Keratinocyte (primary cell): ENCODE measurements at regions not wholly inside any gene's neighbourhood (a gene's known extent, or its start where the extent isn't known, plus 50 kb on each side); places are given as distances from the start of the nearest gene placed in this dataset.

ENCODE experiments used
- DNase-seq: peaks from one replicate; pipeline ENCODE4 v3.0.0-alpha.2; 2011; ENCODE audit warnings: low read depth, missing footprints, low spot score
- FAIRE-seq: peaks from 2 replicates; lab custom pipeline; 2011; peaks lifted over from hg19 to GRCh38; lab: Jason Lieb, UNC
- H2AFZ ChIP-seq: 2 replicates; pipeline ENCODE4 v1.6.0; 2012; ENCODE audit warnings: low read length, control low read depth, inconsistent platforms; ENCODE audit not compliant: control insufficient read depth
- H3K27ac ChIP-seq: 2 replicates; pipeline ENCODE4 v1.5.1; 2011; ENCODE audit warnings: low read length; ENCODE audit not compliant: control insufficient read depth, insufficient read depth
- H3K27me3 ChIP-seq: 3 replicates; pipeline ENCODE4 v1.6.0; 2011; ENCODE audit warnings: low read length; ENCODE audit not compliant: control insufficient read depth, insufficient read depth; ENCODE audit errors: extremely low read depth
- H3K36me3 ChIP-seq, 2 experiments: 2 replicates in 1 of 2; 3 replicates in 1 of 2; pipeline ENCODE4 v1.5.1; 2011; ENCODE audit warnings: low read length in 2 of 2, mild to moderate bottlenecking in 1 of 2; ENCODE audit not compliant: control insufficient read depth in 2 of 2, insufficient read depth in 2 of 2; ENCODE audit errors: extremely low read depth in 1 of 2
- H3K4me1 ChIP-seq: 3 replicates; pipeline ENCODE4 v1.5.1; 2011; ENCODE audit warnings: low read length; ENCODE audit not compliant: control insufficient read depth, insufficient read depth; ENCODE audit errors: extremely low read depth
- H3K4me2 ChIP-seq: 3 replicates; pipeline ENCODE4 v1.6.0; 2011; ENCODE audit warnings: low read depth, low read length; ENCODE audit not compliant: control insufficient read depth, insufficient read depth; ENCODE audit errors: extremely low read depth
- H3K4me3 ChIP-seq, 3 experiments: fragments of 200-600 bp in 1 of 3; sonication (generic) in 1 of 3; 2 replicates in 2 of 3; 3 replicates in 1 of 3; pipeline ENCODE4 v1.5.1; 2011 to 2016; ENCODE audit warnings: low read length in 3 of 3, mild to moderate bottlenecking in 3 of 3, control low read depth in 2 of 3, inconsistent platforms in 1 of 3, low read depth in 1 of 3, mixed read lengths in 1 of 3, mixed run types in 1 of 3, moderate library complexity in 1 of 3; ENCODE audit not compliant: control insufficient read depth in 2 of 3, insufficient read depth in 2 of 3; ENCODE audit errors: extremely low read depth in 1 of 3
- H3K79me2 ChIP-seq: 2 replicates; pipeline ENCODE4 v1.6.0; 2012; ENCODE audit warnings: low read length; ENCODE audit not compliant: control insufficient read depth, insufficient read depth
- H3K9ac ChIP-seq: 3 replicates; pipeline ENCODE4 v1.6.0; 2011; ENCODE audit warnings: low read length; ENCODE audit not compliant: control insufficient read depth, insufficient read depth; ENCODE audit errors: extremely low read depth
- H3K9me1 ChIP-seq: 3 replicates; pipeline ENCODE4 v1.6.0; 2011; ENCODE audit warnings: low read length; ENCODE audit not compliant: control insufficient read depth, insufficient read depth; ENCODE audit errors: extremely low read depth
- H3K9me3 ChIP-seq: 2 replicates; pipeline ENCODE4 v1.5.1; 2012; ENCODE audit warnings: low read depth, low read length; ENCODE audit not compliant: control insufficient read depth
- H4K20me1 ChIP-seq: 3 replicates; pipeline ENCODE4 v1.6.0; 2011; ENCODE audit warnings: low read length; ENCODE audit not compliant: control insufficient read depth, insufficient read depth; ENCODE audit errors: extremely low read depth
- CTCF ChIP-seq, 3 experiments: IDR thresholded peaks in 1 of 3; conservative IDR thresholded peaks in 1 of 3; optimal IDR thresholded peaks in 1 of 3; 2 replicates in 2 of 3; 3 replicates in 1 of 3; pipeline versions ENCODE3 to v1.5.1; 2011; ENCODE audit warnings: low read length in 3 of 3, mild to moderate bottlenecking in 3 of 3, moderate library complexity in 2 of 3, control low read depth in 1 of 3, inconsistent platforms in 1 of 3; ENCODE audit not compliant: insufficient read depth in 2 of 3; ENCODE audit errors: extremely low read depth in 1 of 3
- EZH2 ChIP-seq: IDR thresholded peaks from one replicate; pipeline ENCODE4 v1.6.1; 2012; ENCODE audit warnings: inconsistent platforms, mild to moderate bottlenecking, low read length, moderate library complexity
- dilution Hi-C: fragments of 300-500 bp; cut with MboI; formaldehyde crosslinking; loops from one replicate; pipeline ENCODE4 v1.7.0; 2020; ENCODE audit warnings: low sequenced_read_pairs; ENCODE audit not compliant: extremely low pct_ligation_motif_present

DNA sequence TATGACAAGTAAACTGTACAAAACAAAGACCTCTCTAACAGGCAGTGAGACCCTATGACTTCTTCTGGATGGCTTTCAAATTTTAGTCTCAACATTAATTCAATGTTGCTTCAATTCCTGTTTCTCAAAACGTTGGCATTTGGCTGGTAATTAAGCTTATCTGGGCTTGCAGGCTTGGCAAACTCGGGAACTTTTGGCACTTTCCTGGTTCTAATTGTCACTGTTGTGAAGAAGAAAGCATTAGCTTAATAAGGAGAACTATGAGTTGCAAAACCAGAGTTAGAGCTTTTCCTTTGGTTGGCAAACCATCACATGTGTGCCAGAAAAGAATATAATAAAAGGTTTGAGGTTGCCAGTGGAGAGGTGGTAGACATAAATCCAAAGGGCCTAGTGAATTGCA is 698.3 kb downstream of the LRRIQ3 start:
- no peak for DNase-seq
- Histone ChIP-seq H3K9me3 (no peaks in the 10 kb centered on the region), H3K9me1 (no peaks in the 10 kb centered on the region), H3K36me3 (no peaks in the 10 kb centered on the region), H3K27me3 (no peaks in the 10 kb centered on the region), H2AFZ (no peak overlapping the region), H3K27ac (no peak overlapping the region), H3K4me1 (no peaks in the 10 kb centered on the region), H3K4me3 (no peak overlapping the region), H3K79me2 (no peaks in the 10 kb centered on the region), H4K20me1 (no peaks in the 10 kb centered on the region), H3K9ac (no peak overlapping the region), H3K4me2 (no peak overlapping the region)
- TF ChIP-seq CTCF (optimal IDR thresholded peaks at IDR 0.05 in 1 of 3, IDR thresholded peaks at IDR 0.05 in 1 of 3, conservative IDR thresholded peaks at IDR 0.05 in 1 of 3; ENCODE audit: extremely low read depth in 1 of 3, insufficient read depth in 2 of 3, low read length in 3 of 3) = no peak
- no peak for TF ChIP-seq EZH2
- no peak for FAIRE-seq
- dilution Hi-C loops = no loop called here

DNA sequence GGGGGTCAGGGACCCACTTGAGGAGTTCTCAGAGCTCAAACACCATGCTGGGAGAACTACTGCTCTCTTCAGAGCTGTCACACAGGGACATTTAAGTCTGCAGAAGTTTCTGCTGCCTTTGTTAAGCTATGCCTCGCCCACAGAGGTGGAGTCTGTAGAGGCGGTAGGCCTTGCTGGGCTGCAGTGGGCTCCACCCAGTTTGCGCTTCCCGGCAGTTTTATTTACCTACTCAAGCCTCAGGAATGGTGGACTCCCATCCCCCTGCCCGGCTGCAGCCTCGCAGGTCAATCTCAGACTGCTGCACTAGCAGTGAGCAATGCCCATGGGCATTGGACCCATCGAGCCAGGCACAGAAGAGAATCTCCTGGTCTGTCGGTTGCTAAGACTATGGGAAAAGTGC is 706.4 kb downstream of the LRRIQ3 start:
- no peak for FAIRE-seq
- no peaks in the 10 kb centered on the region for H3K79me2 ChIP-seq
- H3K4me1 ChIP-seq = no peaks in the 10 kb centered on the region
- no peak for TF ChIP-seq CTCF (optimal IDR thresholded peaks at IDR 0.05 in 1 of 3, IDR thresholded peaks at IDR 0.05 in 1 of 3, conservative IDR thresholded peaks at IDR 0.05 in 1 of 3; ENCODE audit: extremely low read depth in 1 of 3, insufficient read depth in 2 of 3, low read length in 3 of 3)
- TF ChIP-seq EZH2 = no peak
- H3K4me3 ChIP-seq = no peak overlapping the region
- no peaks in the 10 kb centered on the region for H3K27me3 ChIP-seq
- H4K20me1 ChIP-seq = no peaks in the 10 kb centered on the region
- H3K9me3 ChIP-seq = no peaks in the 10 kb centered on the region
- no peaks in the 10 kb centered on the region for H3K9me1 ChIP-seq
- DNase-seq = no peak
- H3K4me2 ChIP-seq = no peak overlapping the region
- no peak overlapping the region for H3K27ac ChIP-seq
- H3K36me3 ChIP-seq = no peaks in the 10 kb centered on the region
- dilution Hi-C loops = no loop called here
- H2AFZ ChIP-seq = no peak overlapping the region
- H3K9ac ChIP-seq = no peak overlapping the region
